DOHH2 (cell line): ENCODE measurements at regions not wholly inside any gene's neighbourhood (a gene's known extent, or its start where the extent isn't known, plus 50 kb on each side); places are given as distances from the start of the nearest gene placed in this dataset.

ENCODE experiments used
- CTCF ChIP-seq: fragments of 200-600 bp; sonication (generic); IDR thresholded peaks from one replicate; pipeline ENCODE4 v1.5.1; 2014; ENCODE audit warnings: antibody characterized with exemption, mild to moderate bottlenecking, low read depth, low read length; ENCODE audit not compliant: poor library complexity, severe bottlenecking
- EZH2phosphoT487 ChIP-seq: fragments of 200-600 bp; sonication (generic); IDR thresholded peaks from 2 replicates; pipeline ENCODE4 v1.6.1; 2017; ENCODE audit warnings: borderline replicate concordance, mild to moderate bottlenecking, antibody characterized with exemption, low read length, moderate library complexity, mixed read lengths

- no peak for TF ChIP-seq CTCF
- no peak for TF ChIP-seq EZH2phosphoT487
These were observed 423.3 kb upstream of the GRM7 start for GRCh38 chr3:6437631-6438030.
